Common myeloid progenitor, CD34-positive (primary cell): ENCODE measurements at regions not wholly inside any gene's neighbourhood (a gene's known extent, or its start where the extent isn't known, plus 50 kb on each side); places are given as distances from the start of the nearest gene placed in this dataset.
"Not testable (repeated sequence)": the region's sequence is repeated elsewhere in the genome, so short reads cannot be mapped to it uniquely, and the experiment has no call there.

ENCODE experiments used
- CTCF ChIA-PET: fragments of 350-600 bp; sonication (Branson Sonifier 250); formaldehyde crosslinking; loops from one replicate; lab custom pipeline; 2021; ENCODE audit warnings: antibody characterized with exemption; lab: Charles Lee
- POLR2A ChIA-PET: fragments of 350-600 bp; sonication (Branson Sonifier 250); formaldehyde crosslinking; loops from one replicate; lab custom pipeline; 2021; ENCODE audit warnings: antibody characterized with exemption; lab: Charles Lee
- DNase-seq, 3 donors: peaks; one replicate each; pipeline versions ENCODE4 v3.0.0 to v3.0.0-alpha.2; 2013
- H3K27ac ChIP-seq, 2 experiments: 1 replicate in 1 of 2; 2 replicates in 1 of 2; pipeline ENCODE4 v1.7.0; 2013; ENCODE audit warnings: inconsistent platforms in 2 of 2, low read length in 2 of 2, mild to moderate bottlenecking in 2 of 2, low read depth in 1 of 2, moderate library complexity in 1 of 2; ENCODE audit not compliant: severe bottlenecking in 2 of 2, insufficient read depth in 1 of 2, poor library complexity in 1 of 2
- H3K27me3 ChIP-seq, 5 experiments: replicated peaks in 2 of 5; 1 replicate in 3 of 5; 2 replicates in 2 of 5; pipeline versions ENCODE4 v1.6.1 to v1.7.0; 2013; ENCODE audit warnings: low read length in 4 of 5, mild to moderate bottlenecking in 2 of 5, moderate library complexity in 2 of 5, inconsistent platforms in 1 of 5; ENCODE audit not compliant: insufficient read depth in 5 of 5, control insufficient read depth in 4 of 5
- H3K36me3 ChIP-seq, 4 experiments: 1 replicate in 2 of 4; 2 replicates in 2 of 4; pipeline versions ENCODE4 v1.6.1 to v1.7.0; 2013; ENCODE audit warnings: low read length in 3 of 4, control low read depth in 1 of 4, mild to moderate bottlenecking in 1 of 4; ENCODE audit not compliant: control insufficient read depth in 4 of 4, insufficient read depth in 4 of 4
- H3K4me1 ChIP-seq, 4 experiments: 1 replicate in 3 of 4; 2 replicates in 1 of 4; pipeline versions ENCODE4 v1.6.1 to v1.7.1; 2013; ENCODE audit warnings: low read length in 3 of 4, mild to moderate bottlenecking in 3 of 4, control low read depth in 1 of 4, inconsistent platforms in 1 of 4, moderate library complexity in 1 of 4; ENCODE audit not compliant: control insufficient read depth in 4 of 4, insufficient read depth in 4 of 4; ENCODE audit errors: control extremely low read depth in 1 of 4
- H3K4me3 ChIP-seq, 7 experiments: 1 replicate in 4 of 7; 2 replicates in 3 of 7; pipeline versions ENCODE4 v1.5.1 to v1.7.0; 2013; ENCODE audit warnings: mild to moderate bottlenecking in 7 of 7, low read length in 6 of 7, moderate library complexity in 6 of 7, inconsistent platforms in 2 of 7, low read depth in 2 of 7, control low read depth in 1 of 7; ENCODE audit not compliant: insufficient read depth in 4 of 7, control insufficient read depth in 1 of 7; ENCODE audit errors: extremely low read depth in 1 of 7
- H3K9me3 ChIP-seq, 5 experiments: 1 replicate in 4 of 5; 2 replicates in 1 of 5; pipeline versions ENCODE4 v1.6.1 to v1.7.1; 2013; ENCODE audit warnings: low read length in 4 of 5, mild to moderate bottlenecking in 2 of 5, inconsistent platforms in 1 of 5, low read depth in 1 of 5, moderate library complexity in 1 of 5; ENCODE audit not compliant: control insufficient read depth in 4 of 5, insufficient read depth in 2 of 5; ENCODE audit errors: control extremely low read depth in 1 of 5
- WGBS: methylation state at CpG from one replicate; pipeline ENCODE4 v1.1.5; 2013; ENCODE audit not compliant: insufficient coverage; 5-methylcytosine and 5-hydroxymethylcytosine counted together

DNA sequence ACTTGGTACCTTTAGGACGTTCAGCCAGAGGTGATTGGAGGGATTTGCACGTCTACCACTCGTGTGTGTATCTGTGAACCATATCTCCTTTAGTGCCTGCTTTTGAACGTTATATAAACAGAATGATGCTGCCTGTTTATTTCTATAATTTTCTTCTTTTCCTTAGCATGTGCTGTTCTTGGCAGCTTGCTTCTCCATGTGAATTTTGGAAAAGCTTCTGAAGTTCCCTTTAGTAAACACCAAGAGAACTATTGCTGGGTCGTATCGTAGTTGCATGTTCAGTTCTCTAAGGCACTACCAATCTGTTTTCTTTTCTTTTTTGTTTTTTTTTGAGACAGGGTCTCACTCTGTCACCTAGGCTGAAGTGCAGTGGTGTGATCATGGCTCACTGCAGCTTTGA, 73.8 kb upstream of the FANCC start:
- H3K27me3 ChIP-seq, POLR2A ChIA-PET: not testable (repeated sequence)
- WGBS, result 100% methylated on average over 6 of the region's 6 CpGs

DNA sequence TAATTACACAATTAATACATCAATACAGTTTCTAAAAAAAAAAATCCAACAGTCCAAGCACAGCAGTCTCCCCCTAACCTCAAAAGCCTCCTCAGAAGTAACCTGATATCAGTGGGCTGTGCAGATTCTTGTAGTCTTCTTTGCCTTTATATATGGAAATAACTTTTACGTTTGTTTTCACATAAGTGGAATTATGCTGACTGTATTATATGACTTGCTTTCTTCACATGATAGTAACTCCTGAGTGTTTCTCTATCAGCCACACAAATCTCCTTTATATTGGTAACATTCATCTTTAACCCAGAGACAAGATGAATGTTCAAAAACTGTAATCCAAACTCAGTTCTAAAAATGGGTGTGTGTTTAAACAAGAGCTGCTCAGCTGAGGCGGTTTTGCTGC, 71.9 kb upstream of the FANCC start:
- Histone ChIP-seq H3K4me3 (no peak overlapping the region), H3K27me3 (peaks cover 0 to 15% (median 2%) of the 10 kb centered on the region in 5 experiments), H3K27ac (no peak overlapping the region), H3K4me1 (no peaks in the 10 kb centered on the region), H3K36me3 (no peaks in the 10 kb centered on the region), H3K9me3 (no peaks in the 10 kb centered on the region)
- POLR2A ChIA-PET, result no interaction called here
- WGBS, result no CpG with 5 or more reads among the region's 2 CpGs
- no peak for DNase-seq
- CTCF ChIA-PET, result no interaction called here

More for the DNA sequence above, 73.8 kb upstream of the FANCC start:
- H3K27ac ChIP-seq, H3K4me3 ChIP-seq, H3K9me3 ChIP-seq, H3K4me1 ChIP-seq, H3K36me3 ChIP-seq, CTCF ChIA-PET, DNase-seq: not testable (repeated sequence)

DNA sequence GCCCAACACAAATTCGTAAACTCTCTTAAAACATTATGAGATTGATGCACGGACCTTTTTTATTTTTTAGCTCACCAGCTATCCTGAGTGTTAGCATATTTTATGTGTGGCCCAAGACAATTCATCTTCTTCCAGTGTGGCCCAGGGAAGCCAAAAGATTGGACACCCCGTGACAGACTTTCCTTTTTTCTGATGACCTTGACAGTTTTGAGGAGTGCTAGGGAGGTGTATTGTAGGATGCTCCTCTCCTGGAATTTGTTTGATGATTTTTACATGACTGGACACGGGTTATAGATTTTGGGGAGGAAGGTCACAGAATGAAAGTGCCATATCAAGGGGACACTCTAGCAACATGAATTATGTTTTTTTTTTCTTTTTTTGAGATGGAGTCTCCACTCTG, 69.3 kb upstream of the FANCC start:
- POLR2A ChIA-PET, result no interaction called here
- WGBS, result no CpG with 5 or more reads among the region's 4 CpGs

DNA sequence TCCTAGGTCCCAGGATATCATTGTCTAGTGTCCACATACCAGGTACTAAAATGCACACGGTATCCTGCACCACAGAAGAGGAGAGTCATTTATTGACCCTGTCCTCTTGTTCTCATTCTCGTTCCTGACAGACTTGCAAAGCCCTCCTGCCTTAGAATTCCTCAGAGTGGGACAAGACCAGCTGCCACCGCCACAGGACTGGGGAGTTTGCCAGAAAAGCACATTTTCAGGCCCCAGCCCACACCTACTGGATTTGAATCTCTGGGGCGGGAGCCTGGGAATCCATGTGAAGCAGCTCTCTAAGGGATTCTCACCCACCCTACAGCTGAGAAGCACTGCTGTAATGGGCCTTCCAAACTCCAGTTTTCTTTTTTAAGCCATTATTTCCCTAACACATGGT, 68.0 kb upstream of the FANCC start:
- Histone ChIP-seq H3K27me3 (peaks cover 0 to 32% (median 4%) of the 10 kb centered on the region in 5 experiments), H3K27ac (no peak overlapping the region), H3K4me3 (no peak overlapping the region), H3K9me3 (no peaks in the 10 kb centered on the region), H3K36me3 (no peaks in the 10 kb centered on the region), H3K4me1 (no peaks in the 10 kb centered on the region)
- POLR2A ChIA-PET, result no interaction called here
- CTCF ChIA-PET, result no interaction called here
- 92% methylated on average over 4 of the region's 4 CpGs for WGBS
- DNase-seq, result no peak

More for the DNA sequence above, 69.3 kb upstream of the FANCC start:
- Histone ChIP-seq H3K4me3 (no peak overlapping the region), H3K36me3 (no peaks in the 10 kb centered on the region), H3K9me3 (no peaks in the 10 kb centered on the region), H3K4me1 (no peaks in the 10 kb centered on the region), H3K27me3 (peaks cover 0 to 22% (median 4%) of the 10 kb centered on the region in 5 experiments), H3K27ac (no peak overlapping the region)
- no peak for DNase-seq
- CTCF ChIA-PET, result no interaction called here

DNA sequence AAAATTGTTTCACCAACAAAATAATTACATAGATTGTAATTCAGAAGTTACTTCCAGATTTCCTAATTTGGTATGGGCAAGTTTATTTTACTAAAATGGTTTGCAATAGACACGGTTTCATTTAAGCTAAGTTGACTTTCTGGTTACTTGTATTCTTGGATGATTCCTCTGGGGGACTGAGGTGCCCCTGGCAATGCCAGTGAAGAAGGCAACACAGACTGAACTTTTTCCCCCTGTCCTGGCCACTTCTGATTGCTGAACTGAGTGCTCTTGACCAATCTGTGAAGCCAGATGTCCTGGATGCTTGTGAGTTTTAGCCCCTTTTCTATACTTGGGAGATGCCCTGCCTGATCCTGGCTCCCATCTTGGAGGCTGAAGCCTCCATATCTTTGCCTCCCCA, 66.3 kb upstream of the FANCC start:
- no peak for DNase-seq
- Histone ChIP-seq H3K27ac (no peak overlapping the region), H3K36me3 (no peaks in the 10 kb centered on the region), H3K27me3 (peaks cover 0 to 44% (median 8%) of the 10 kb centered on the region in 5 experiments), H3K4me3 (no peak overlapping the region), H3K4me1 (no peaks in the 10 kb centered on the region), H3K9me3 (no peaks in the 10 kb centered on the region)
- POLR2A ChIA-PET, result no interaction called here
- 100% methylated on average over 1 of the region's 1 CpG for WGBS
- CTCF ChIA-PET, result interaction anchor here (1.3 kb wide), 1 partner anchor 13 kb away, joined by 3 read pairs; no protein-coding TSS in a partner anchor

DNA sequence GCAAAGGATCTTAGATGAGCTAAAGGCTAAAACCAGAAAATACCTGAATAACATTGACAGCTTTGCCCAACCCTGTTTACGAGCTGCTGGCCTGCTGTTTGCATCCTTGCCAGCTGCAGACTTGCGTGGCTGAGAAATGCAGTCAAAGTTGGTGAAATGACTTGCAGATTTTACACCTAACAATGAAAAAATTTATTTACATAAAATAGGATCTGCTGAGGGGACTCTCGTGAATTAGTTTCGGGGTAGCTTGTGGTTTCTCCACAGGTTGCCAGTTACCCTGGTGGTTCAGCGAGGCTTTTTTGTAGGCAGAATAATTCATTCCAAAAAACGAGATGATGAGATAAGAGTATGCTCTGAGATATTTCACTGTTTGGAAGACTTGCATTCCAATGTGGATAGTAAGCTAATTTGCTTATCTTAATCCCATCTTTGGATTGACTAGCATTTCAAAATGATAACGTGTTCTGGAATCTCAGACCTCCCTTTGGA, 65.7 kb upstream of the FANCC start:
- DNase-seq, result no peak
- POLR2A ChIA-PET, result no interaction called here

DNA sequence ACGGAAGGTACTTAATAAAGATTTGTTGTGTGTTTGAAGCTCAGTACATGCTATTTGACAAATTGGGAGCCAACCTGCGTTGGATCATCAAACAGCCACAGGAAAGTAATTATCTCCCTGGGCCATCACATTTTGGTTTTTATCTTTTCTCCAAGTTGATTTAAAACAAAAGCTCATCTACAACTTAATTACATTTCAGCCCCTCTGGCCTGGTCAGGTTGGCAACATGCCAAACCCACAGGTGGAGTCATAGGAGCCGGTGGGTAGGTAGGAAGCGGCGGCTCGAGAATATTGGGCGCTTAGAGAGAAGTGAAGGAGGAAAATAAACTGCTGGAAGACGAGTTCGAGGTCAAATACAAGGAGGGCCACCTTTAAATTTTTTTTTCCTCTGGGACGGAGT, 64.9 kb upstream of the FANCC start:
- H3K4me1 ChIP-seq, result no peaks in the 10 kb centered on the region
- H3K27me3 ChIP-seq, result peaks cover 0 to 48% (median 8%) of the 10 kb centered on the region in 5 experiments
- CTCF ChIA-PET, result interaction anchor here (0.9 to 1.3 kb wide), 2 partner anchors 11 to 20 kb away, joined by 3 read pairs; no protein-coding TSS in a partner anchor
- H3K36me3 ChIP-seq, result no peaks in the 10 kb centered on the region
- 84% methylated on average over 9 of the region's 10 CpGs for WGBS
- H3K9me3 ChIP-seq, result peaks cover 0 to 2% (median 0%) of the 10 kb centered on the region in 5 experiments
- POLR2A ChIA-PET, result no interaction called here
- H3K4me3 ChIP-seq, result no peak overlapping the region
- no peak for DNase-seq
- no peak overlapping the region for H3K27ac ChIP-seq

More for the DNA sequence above, 65.7 kb upstream of the FANCC start:
- Histone ChIP-seq H3K36me3 (no peaks in the 10 kb centered on the region), H3K27ac (no peak overlapping the region), H3K9me3 (no peaks in the 10 kb centered on the region), H3K4me1 (no peaks in the 10 kb centered on the region), H3K27me3 (peaks cover 0 to 46% (median 8%) of the 10 kb centered on the region in 5 experiments), H3K4me3 (no peak overlapping the region)
- WGBS, result 87% methylated on average over 3 of the region's 7 CpGs
- CTCF ChIA-PET, result interaction anchor here (1.3 kb wide), 1 partner anchor 12 kb away, joined by 3 read pairs; no protein-coding TSS in a partner anchor
